ENCODE measurements at regions not wholly inside any gene's neighbourhood (a gene's known extent, or its start where the extent isn't known, plus 50 kb on each side); places are given as distances from the start of the nearest gene placed in this dataset.

DNA sequence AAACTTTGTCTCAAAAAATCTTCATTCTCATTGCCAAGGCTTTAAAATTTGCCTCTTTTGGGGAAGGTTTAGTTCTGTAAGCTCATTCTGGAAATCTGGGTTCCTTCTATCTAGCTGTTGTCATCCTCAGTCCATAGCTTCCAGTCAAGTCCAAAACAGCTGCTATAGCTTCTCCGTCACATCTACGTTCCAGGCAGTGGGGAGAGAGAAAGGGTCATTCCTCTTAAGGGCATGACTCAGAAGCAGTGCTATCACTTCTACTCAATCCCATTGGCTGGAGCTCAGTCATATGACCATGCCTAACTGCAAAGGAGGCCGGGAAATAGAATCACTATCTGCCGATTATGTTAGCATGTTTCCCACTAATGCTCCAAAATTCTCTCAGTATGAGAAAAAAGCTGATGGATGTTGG is 141.4 kb upstream of the PTPN1 start (continued):
- TF ChIP-seq, protein P1, sequence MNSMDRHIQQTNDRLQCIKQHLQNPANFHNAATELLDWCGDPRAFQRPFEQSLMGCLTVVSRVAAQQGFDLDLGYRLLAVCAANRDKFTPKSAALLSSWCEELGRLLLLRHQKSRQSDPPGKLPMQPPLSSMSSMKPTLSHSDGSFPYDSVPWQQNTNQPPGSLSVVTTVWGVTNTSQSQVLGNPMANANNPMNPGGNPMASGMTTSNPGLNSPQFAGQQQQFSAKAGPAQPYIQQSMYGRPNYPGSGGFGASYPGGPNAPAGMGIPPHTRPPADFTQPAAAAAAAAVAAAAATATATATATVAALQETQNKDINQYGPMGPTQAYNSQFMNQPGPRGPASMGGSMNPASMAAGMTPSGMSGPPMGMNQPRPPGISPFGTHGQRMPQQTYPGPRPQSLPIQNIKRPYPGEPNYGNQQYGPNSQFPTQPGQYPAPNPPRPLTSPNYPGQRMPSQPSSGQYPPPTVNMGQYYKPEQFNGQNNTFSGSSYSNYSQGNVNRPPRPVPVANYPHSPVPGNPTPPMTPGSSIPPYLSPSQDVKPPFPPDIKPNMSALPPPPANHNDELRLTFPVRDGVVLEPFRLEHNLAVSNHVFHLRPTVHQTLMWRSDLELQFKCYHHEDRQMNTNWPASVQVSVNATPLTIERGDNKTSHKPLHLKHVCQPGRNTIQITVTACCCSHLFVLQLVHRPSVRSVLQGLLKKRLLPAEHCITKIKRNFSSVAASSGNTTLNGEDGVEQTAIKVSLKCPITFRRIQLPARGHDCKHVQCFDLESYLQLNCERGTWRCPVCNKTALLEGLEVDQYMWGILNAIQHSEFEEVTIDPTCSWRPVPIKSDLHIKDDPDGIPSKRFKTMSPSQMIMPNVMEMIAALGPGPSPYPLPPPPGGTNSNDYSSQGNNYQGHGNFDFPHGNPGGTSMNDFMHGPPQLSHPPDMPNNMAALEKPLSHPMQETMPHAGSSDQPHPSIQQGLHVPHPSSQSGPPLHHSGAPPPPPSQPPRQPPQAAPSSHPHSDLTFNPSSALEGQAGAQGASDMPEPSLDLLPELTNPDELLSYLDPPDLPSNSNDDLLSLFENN (IDR thresholded peaks at IDR 0.05; ENCODE audit: low read depth in 2 of 2, low read length in 2 of 2) = no peak
- TF ChIP-seq, protein P2, sequence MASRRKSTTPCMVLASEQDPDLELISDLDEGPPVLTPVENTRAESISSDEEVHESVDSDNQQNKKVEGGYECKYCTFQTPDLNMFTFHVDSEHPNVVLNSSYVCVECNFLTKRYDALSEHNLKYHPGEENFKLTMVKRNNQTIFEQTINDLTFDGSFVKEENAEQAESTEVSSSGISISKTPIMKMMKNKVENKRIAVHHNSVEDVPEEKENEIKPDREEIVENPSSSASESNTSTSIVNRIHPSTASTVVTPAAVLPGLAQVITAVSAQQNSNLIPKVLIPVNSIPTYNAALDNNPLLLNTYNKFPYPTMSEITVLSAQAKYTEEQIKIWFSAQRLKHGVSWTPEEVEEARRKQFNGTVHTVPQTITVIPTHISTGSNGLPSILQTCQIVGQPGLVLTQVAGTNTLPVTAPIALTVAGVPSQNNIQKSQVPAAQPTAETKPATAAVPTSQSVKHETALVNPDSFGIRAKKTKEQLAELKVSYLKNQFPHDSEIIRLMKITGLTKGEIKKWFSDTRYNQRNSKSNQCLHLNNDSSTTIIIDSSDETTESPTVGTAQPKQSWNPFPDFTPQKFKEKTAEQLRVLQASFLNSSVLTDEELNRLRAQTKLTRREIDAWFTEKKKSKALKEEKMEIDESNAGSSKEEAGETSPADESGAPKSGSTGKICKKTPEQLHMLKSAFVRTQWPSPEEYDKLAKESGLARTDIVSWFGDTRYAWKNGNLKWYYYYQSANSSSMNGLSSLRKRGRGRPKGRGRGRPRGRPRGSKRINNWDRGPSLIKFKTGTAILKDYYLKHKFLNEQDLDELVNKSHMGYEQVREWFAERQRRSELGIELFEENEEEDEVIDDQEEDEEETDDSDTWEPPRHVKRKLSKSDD (conservative IDR thresholded peaks at IDR 0.05; ENCODE audit: low read length) = no peak
- 0 out of 2 replicates have a peak, but pooled peaks have one; percentile 46 for TF ChIP-seq ZNF766 (CRISPR knock-in tag; conservative IDR thresholded peaks at IDR 0.05)
- TF ChIP-seq, protein P3, sequence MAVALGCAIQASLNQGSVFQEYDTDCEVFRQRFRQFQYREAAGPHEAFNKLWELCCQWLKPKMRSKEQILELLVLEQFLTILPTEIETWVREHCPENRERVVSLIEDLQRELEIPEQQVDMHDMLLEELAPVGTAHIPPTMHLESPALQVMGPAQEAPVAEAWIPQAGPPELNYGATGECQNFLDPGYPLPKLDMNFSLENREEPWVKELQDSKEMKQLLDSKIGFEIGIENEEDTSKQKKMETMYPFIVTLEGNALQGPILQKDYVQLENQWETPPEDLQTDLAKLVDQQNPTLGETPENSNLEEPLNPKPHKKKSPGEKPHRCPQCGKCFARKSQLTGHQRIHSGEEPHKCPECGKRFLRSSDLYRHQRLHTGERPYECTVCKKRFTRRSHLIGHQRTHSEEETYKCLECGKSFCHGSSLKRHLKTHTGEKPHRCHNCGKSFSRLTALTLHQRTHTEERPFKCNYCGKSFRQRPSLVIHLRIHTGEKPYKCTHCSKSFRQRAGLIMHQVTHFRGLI (CRISPR knock-in tag; IDR thresholded peaks at IDR 0.05) = 0 out of 2 replicates have a peak, but pooled peaks have one; percentile 27
- no peak for TF ChIP-seq GTF2A2 (tag; IDR thresholded peaks at IDR 0.05)
- TF ChIP-seq HIVEP1 (CRISPR knock-in tag; IDR thresholded peaks at IDR 0.05) = 0 out of 2 replicates have a peak, but pooled peaks have one; percentile 25
- peak; percentile 17; the same call in 1 of the 2 replicates for TF ChIP-seq DPF2 (IDR thresholded peaks at IDR 0.05)
- TF ChIP-seq SRF (CRISPR knock-in tag; IDR thresholded peaks at IDR 0.05) = peak in 1 of 2 experiments; percentile 90; a peak in 2 of 4 replicates
- no peak for TF ChIP-seq ZNF696 (CRISPR knock-in tag; conservative IDR thresholded peaks at IDR 0.05)
- TF ChIP-seq, protein P4, sequence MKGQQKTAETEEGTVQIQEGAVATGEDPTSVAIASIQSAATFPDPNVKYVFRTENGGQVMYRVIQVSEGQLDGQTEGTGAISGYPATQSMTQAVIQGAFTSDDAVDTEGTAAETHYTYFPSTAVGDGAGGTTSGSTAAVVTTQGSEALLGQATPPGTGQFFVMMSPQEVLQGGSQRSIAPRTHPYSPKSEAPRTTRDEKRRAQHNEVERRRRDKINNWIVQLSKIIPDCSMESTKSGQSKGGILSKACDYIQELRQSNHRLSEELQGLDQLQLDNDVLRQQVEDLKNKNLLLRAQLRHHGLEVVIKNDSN (CRISPR knock-in tag; IDR thresholded peaks at IDR 0.05) = peak; percentile 91
- no peak for TF ChIP-seq ZC3H4 (CRISPR knock-in tag; IDR thresholded peaks at IDR 0.05; ENCODE audit: borderline replicate concordance)
- TF ChIP-seq RAD51 (IDR thresholded peaks at IDR 0.05; ENCODE audit: borderline replicate concordance, low read depth) = peak; percentile 86
- TF ChIP-seq, protein P5, sequence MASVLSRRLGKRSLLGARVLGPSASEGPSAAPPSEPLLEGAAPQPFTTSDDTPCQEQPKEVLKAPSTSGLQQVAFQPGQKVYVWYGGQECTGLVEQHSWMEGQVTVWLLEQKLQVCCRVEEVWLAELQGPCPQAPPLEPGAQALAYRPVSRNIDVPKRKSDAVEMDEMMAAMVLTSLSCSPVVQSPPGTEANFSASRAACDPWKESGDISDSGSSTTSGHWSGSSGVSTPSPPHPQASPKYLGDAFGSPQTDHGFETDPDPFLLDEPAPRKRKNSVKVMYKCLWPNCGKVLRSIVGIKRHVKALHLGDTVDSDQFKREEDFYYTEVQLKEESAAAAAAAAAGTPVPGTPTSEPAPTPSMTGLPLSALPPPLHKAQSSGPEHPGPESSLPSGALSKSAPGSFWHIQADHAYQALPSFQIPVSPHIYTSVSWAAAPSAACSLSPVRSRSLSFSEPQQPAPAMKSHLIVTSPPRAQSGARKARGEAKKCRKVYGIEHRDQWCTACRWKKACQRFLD (CRISPR knock-in tag; IDR thresholded peaks at IDR 0.05) = peak; percentile 73; the same call in 1 of the 2 replicates
- no peak for TF ChIP-seq ARID1B (IDR thresholded peaks at IDR 0.05)
- TF ChIP-seq, protein P6, sequence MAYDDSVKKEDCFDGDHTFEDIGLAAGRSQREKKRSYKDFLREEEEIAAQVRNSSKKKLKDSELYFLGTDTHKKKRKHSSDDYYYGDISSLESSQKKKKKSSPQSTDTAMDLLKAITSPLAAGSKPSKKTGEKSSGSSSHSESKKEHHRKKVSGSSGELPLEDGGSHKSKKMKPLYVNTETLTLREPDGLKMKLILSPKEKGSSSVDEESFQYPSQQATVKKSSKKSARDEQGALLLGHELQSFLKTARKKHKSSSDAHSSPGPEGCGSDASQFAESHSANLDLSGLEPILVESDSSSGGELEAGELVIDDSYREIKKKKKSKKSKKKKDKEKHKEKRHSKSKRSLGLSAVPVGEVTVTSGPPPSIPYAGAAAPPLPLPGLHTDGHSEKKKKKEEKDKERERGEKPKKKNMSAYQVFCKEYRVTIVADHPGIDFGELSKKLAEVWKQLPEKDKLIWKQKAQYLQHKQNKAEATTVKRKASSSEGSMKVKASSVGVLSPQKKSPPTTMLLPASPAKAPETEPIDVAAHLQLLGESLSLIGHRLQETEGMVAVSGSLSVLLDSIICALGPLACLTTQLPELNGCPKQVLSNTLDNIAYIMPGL (CRISPR knock-in tag; IDR thresholded peaks at IDR 0.05) = no peak
- TF ChIP-seq TAL1 (IDR thresholded peaks at IDR 0.05) = no peak

Measured in K562 (cell line).